ENCODE measurements at regions not wholly inside any gene's neighbourhood (a gene's known extent, or its start where the extent isn't known, plus 50 kb on each side); places are given as distances from the start of the nearest gene placed in this dataset.

GRCh38 chr1:212525479-212526110 is 83.0 kb upstream of the ATF3 start (continued):
- TF ChIP-seq, protein P1, sequence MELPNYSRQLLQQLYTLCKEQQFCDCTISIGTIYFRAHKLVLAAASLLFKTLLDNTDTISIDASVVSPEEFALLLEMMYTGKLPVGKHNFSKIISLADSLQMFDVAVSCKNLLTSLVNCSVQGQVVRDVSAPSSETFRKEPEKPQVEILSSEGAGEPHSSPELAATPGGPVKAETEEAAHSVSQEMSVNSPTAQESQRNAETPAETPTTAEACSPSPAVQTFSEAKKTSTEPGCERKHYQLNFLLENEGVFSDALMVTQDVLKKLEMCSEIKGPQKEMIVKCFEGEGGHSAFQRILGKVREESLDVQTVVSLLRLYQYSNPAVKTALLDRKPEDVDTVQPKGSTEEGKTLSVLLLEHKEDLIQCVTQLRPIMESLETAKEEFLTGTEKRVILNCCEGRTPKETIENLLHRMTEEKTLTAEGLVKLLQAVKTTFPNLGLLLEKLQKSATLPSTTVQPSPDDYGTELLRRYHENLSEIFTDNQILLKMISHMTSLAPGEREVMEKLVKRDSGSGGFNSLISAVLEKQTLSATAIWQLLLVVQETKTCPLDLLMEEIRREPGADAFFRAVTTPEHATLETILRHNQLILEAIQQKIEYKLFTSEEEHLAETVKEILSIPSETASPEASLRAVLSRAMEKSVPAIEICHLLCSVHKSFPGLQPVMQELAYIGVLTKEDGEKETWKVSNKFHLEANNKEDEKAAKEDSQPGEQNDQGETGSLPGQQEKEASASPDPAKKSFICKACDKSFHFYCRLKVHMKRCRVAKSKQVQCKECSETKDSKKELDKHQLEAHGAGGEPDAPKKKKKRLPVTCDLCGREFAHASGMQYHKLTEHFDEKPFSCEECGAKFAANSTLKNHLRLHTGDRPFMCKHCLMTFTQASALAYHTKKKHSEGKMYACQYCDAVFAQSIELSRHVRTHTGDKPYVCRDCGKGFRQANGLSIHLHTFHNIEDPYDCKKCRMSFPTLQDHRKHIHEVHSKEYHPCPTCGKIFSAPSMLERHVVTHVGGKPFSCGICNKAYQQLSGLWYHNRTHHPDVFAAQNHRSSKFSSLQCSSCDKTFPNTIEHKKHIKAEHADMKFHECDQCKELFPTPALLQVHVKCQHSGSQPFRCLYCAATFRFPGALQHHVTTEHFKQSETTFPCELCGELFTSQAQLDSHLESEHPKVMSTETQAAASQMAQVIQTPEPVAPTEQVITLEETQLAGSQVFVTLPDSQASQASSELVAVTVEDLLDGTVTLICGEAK (IDR thresholded peaks at IDR 0.05; ENCODE audit: borderline replicate concordance) = no peak
- TF ChIP-seq ZNF207 (IDR thresholded peaks at IDR 0.05; ENCODE audit: borderline replicate concordance) (no peak), FOXK2 (IDR thresholded peaks at IDR 0.05) (no peak), CBFB (IDR thresholded peaks at IDR 0.05; ENCODE audit: low read depth) (no peak), SMC3 (IDR thresholded peaks at IDR 0.05; ENCODE audit: borderline replicate concordance, low read length) (no peak), BRCA1 (IDR thresholded peaks at IDR 0.05; ENCODE audit: low read depth, low read length) (no peak), IRF5 (IDR thresholded peaks at IDR 0.05; ENCODE audit: borderline replicate concordance) (no peak), HDGF (IDR thresholded peaks at IDR 0.05) (no peak), POU2F2 (IDR thresholded peaks at IDR 0.05; ENCODE audit: borderline replicate concordance, low read depth, low read length) (no peak)
- TF ChIP-seq, protein P2, sequence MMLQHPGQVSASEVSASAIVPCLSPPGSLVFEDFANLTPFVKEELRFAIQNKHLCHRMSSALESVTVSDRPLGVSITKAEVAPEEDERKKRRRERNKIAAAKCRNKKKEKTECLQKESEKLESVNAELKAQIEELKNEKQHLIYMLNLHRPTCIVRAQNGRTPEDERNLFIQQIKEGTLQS (IDR thresholded peaks at IDR 0.05; ENCODE audit: borderline replicate concordance, extremely low read depth, low read depth, low read length) = no peak
